NCI-H2227 treated with DMSO at 0.1 percent for 48 hours (cell line): ENCODE measurements at regions not wholly inside any gene's neighbourhood (a gene's known extent, or its start where the extent isn't known, plus 50 kb on each side); places are given as distances from the start of the nearest gene placed in this dataset.

ENCODE experiments used
- DNase-seq: peaks from one replicate; lab custom pipeline; 2025; lab: John Stamatoyannopoulos, UW

GRCh38 chr1:117678246-117678977 lies 72.6 kb downstream of the TENT5C start:
- DNase-seq: no peak

GRCh38 chr1:117679299-117679698 lies 73.5 kb downstream of the TENT5C start:
- no peak for DNase-seq

- DNase-seq: no peak
These were observed 74.0 kb downstream of the TENT5C start for GRCh38 chr1:117679868-117680267.

- DNase-seq: no peak
These were observed 74.6 kb downstream of the TENT5C start for GRCh38 chr1:117680316-117681002.

GRCh38 chr1:117681093-117681900 lies 75.4 kb downstream of the TENT5C start:
- DNase-seq: no peak

- no peak for DNase-seq
These were observed 76.0 kb downstream of the TENT5C start for GRCh38 chr1:117681901-117682250.

GRCh38 chr1:117682372-117682771 lies 76.5 kb downstream of the TENT5C start:
- DNase-seq: no peak

- no peak for DNase-seq
These were observed 77.9 kb downstream of the TENT5C start for GRCh38 chr1:117683571-117684285.

GRCh38 chr1:117685936-117686806 lies 80.3 kb downstream of the TENT5C start:
- DNase-seq: no peak

- DNase-seq: no peak
These were observed 81.1 kb downstream of the TENT5C start for GRCh38 chr1:117686907-117687306.

- no peak for DNase-seq
These were observed 84.3 kb downstream of the TENT5C start for GRCh38 chr1:117689997-117690625.

- no peak for DNase-seq
These were observed 86.1 kb downstream of the TENT5C start for GRCh38 chr1:117691942-117692341.

GRCh38 chr1:117694543-117694942 lies 88.7 kb downstream of the TENT5C start:
- no peak for DNase-seq

- DNase-seq: no peak
These were observed 90.1 kb downstream of the TENT5C start for GRCh38 chr1:117695796-117696490.

- no peak for DNase-seq
These were observed 90.7 kb downstream of the TENT5C start for GRCh38 chr1:117696561-117696960.

- no peak for DNase-seq
These were observed 91.5 kb downstream of the TENT5C start for GRCh38 chr1:117697220-117697781.

- DNase-seq: no peak
These were observed 92.7 kb downstream of the TENT5C start for GRCh38 chr1:117698398-117699160.

- DNase-seq: no peak
These were observed 94.1 kb downstream of the TENT5C start for GRCh38 chr1:117699953-117700352.

GRCh38 chr1:117702654-117703053 lies 96.8 kb downstream of the TENT5C start:
- DNase-seq: no peak
